ENCODE measurements at regions not wholly inside any gene's neighbourhood (a gene's known extent, or its start where the extent isn't known, plus 50 kb on each side); places are given as distances from the start of the nearest gene placed in this dataset.

GRCh38 chr13:109496216-109496615 is 290.2 kb downstream of the IRS2 start:
- no peak for TF ChIP-seq CTCF (IDR thresholded peaks at IDR 0.05)
- Mint-ChIP-seq H3K27me3 (ENCODE audit: unreplicated experiment) (no peaks in the 10 kb centered on the region), H3K4me3 (ENCODE audit: unreplicated experiment) (no peak overlapping the region), H3K4me1 (ENCODE audit: unreplicated experiment) (peaks cover 2% of the 10 kb centered on the region), H3K36me3 (ENCODE audit: unreplicated experiment) (no peaks in the 10 kb centered on the region), H3K27ac (ENCODE audit: unreplicated experiment) (no peak overlapping the region), H3K9me3 (ENCODE audit: unreplicated experiment) (no peaks in the 10 kb centered on the region)
- no peak for DNase-seq (ENCODE audit: extremely low spot score, unreplicated experiment)

DNA sequence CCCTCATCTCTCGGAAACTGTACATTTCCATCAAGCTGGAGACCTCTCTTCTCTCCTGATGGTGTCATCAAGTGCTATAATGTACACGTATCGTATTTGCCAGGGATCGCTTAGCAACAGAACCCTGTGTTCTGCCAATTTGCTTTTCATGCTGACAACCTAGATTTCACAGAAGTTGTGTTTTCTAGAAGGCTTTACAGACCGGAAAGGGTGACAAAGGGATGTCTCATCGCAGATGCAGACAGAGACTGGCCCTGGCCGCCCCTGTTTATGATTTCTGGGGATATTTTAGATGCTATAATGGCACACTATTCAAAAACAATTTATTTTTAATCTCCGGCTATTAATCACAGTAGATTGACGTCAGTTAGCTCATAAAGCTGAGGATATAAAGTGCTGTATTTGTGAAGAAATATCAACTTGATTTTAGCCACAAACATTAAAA is 291.4 kb downstream of the IRS2 start:
- DNase-seq (ENCODE audit: extremely low spot score, unreplicated experiment), result no peak
- TF ChIP-seq CTCF (IDR thresholded peaks at IDR 0.05), result no peak
- no peaks in the 10 kb centered on the region for H3K9me3 Mint-ChIP-seq (ENCODE audit: unreplicated experiment)
- H3K4me3 Mint-ChIP-seq (ENCODE audit: unreplicated experiment), result no peak overlapping the region
- H3K27ac Mint-ChIP-seq (ENCODE audit: unreplicated experiment), result no peak overlapping the region
- no peaks in the 10 kb centered on the region for H3K27me3 Mint-ChIP-seq (ENCODE audit: unreplicated experiment)
- peaks cover 2% of the 10 kb centered on the region for H3K4me1 Mint-ChIP-seq (ENCODE audit: unreplicated experiment)
- no peaks in the 10 kb centered on the region for H3K36me3 Mint-ChIP-seq (ENCODE audit: unreplicated experiment)

DNA sequence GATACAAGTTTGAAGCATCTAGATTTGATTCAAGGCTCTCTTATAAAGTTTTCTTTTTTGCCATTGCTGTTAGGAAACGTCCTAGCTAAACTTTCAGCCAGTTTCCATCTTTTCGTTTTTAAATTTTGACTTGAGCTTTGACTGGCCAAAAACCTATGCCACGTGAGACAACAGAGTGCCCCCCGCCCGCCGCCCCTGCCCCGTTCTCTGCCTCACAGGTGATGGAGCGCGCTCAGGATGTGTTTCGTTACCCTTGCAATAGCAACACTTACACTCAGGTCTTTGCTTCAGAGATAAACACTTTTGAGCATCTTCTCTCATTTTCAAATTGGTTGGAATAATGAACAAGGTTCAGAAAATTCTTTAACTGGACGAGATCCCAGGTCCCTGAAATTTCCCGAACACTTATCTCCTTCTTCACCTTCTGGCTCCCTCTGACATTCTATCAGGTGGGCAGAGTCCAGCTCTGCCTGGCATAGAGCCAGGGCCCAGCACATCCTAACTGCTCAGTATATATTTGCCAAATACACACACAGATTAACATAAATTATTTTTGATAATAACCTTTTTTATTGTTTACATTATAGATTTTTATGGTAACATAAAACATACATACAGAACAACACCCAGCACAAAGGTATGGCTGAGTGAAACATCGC is 301.1 kb downstream of the IRS2 start:
- Mint-ChIP-seq H3K4me1 (ENCODE audit: unreplicated experiment) (peaks cover 3% of the 10 kb centered on the region), H3K36me3 (ENCODE audit: unreplicated experiment) (no peaks in the 10 kb centered on the region), H3K27ac (ENCODE audit: unreplicated experiment) (no peak overlapping the region), H3K9me3 (ENCODE audit: unreplicated experiment) (peaks cover 7% of the 10 kb centered on the region), H3K4me3 (ENCODE audit: unreplicated experiment) (no peak overlapping the region), H3K27me3 (ENCODE audit: unreplicated experiment) (no peaks in the 10 kb centered on the region)
- no peak for TF ChIP-seq CTCF (IDR thresholded peaks at IDR 0.05)
- no peak for DNase-seq (ENCODE audit: extremely low spot score, unreplicated experiment)

- peaks cover 3% of the 10 kb centered on the region for H3K4me1 Mint-ChIP-seq (ENCODE audit: unreplicated experiment)
- H3K4me3 Mint-ChIP-seq (ENCODE audit: unreplicated experiment), result no peak overlapping the region
- H3K36me3 Mint-ChIP-seq (ENCODE audit: unreplicated experiment), result no peaks in the 10 kb centered on the region
- peaks cover 7% of the 10 kb centered on the region for H3K9me3 Mint-ChIP-seq (ENCODE audit: unreplicated experiment)
- no peak for DNase-seq (ENCODE audit: extremely low spot score, unreplicated experiment)
- H3K27me3 Mint-ChIP-seq (ENCODE audit: unreplicated experiment), result no peaks in the 10 kb centered on the region
- H3K27ac Mint-ChIP-seq (ENCODE audit: unreplicated experiment), result no peak overlapping the region
- TF ChIP-seq CTCF (IDR thresholded peaks at IDR 0.05), result no peak
Observed at GRCh38 chr13:109483284-109483683, 303.1 kb downstream of the IRS2 start.

- Mint-ChIP-seq H3K9me3 (ENCODE audit: unreplicated experiment) (no peaks in the 10 kb centered on the region), H3K27me3 (ENCODE audit: unreplicated experiment) (no peaks in the 10 kb centered on the region), H3K4me1 (ENCODE audit: unreplicated experiment) (peaks cover 3% of the 10 kb centered on the region), H3K36me3 (ENCODE audit: unreplicated experiment) (no peaks in the 10 kb centered on the region), H3K4me3 (ENCODE audit: unreplicated experiment) (no peak overlapping the region), H3K27ac (ENCODE audit: unreplicated experiment) (no peak overlapping the region)
- no peak for DNase-seq (ENCODE audit: extremely low spot score, unreplicated experiment)
- TF ChIP-seq CTCF (IDR thresholded peaks at IDR 0.05), result no peak
Observed at GRCh38 chr13:109481040-109481439, 305.3 kb downstream of the IRS2 start.
